Activated CD8-positive, alpha-beta memory T cell treated with anti-CD3 and anti-CD28 coated beads, Interleukin-2, amount 10 ng/mL, durations not matched to agents 7 days and 5 days (primary cell): ENCODE measurements at regions not wholly inside any gene's neighbourhood (a gene's known extent, or its start where the extent isn't known, plus 50 kb on each side); places are given as distances from the start of the nearest gene placed in this dataset.

ENCODE experiments used
- ATAC-seq: fragments of 150-1000 bp; cut with Tn5 transposase; one replicate; pipeline ENCODE4 v1.10.0; 2021; ENCODE audit warnings: moderate library complexity
- CTCF ChIA-PET: fragments of 350-600 bp; sonication (Branson Sonifier 250); formaldehyde crosslinking; loops from one replicate; lab custom pipeline; 2021; ENCODE audit warnings: antibody characterized with exemption; lab: Charles Lee
- DNase-seq: peaks from one replicate; pipeline ENCODE4 v3.0.0-alpha.2; 2020
- H3K27ac Mint-ChIP-seq: one replicate; pipeline ENCODE4 v1.8.0; 2021; ENCODE audit warnings: mild to moderate bottlenecking, mixed read lengths
- H3K27me3 Mint-ChIP-seq: one replicate; pipeline ENCODE4 v1.8.0; 2021; ENCODE audit warnings: mixed read lengths
- H3K36me3 Mint-ChIP-seq: one replicate; pipeline ENCODE4 v1.8.0; 2021; ENCODE audit warnings: mild to moderate bottlenecking, mixed read lengths
- H3K4me1 Mint-ChIP-seq: one replicate; pipeline ENCODE4 v1.8.0; 2021; ENCODE audit warnings: mixed read lengths
- H3K4me3 Mint-ChIP-seq: one replicate; pipeline ENCODE4 v1.8.0; 2021; ENCODE audit warnings: mild to moderate bottlenecking, moderate library complexity, mixed read lengths
- H3K9me3 Mint-ChIP-seq: one replicate; pipeline ENCODE4 v1.8.0; 2022; ENCODE audit warnings: low read depth, mixed read lengths

DNA sequence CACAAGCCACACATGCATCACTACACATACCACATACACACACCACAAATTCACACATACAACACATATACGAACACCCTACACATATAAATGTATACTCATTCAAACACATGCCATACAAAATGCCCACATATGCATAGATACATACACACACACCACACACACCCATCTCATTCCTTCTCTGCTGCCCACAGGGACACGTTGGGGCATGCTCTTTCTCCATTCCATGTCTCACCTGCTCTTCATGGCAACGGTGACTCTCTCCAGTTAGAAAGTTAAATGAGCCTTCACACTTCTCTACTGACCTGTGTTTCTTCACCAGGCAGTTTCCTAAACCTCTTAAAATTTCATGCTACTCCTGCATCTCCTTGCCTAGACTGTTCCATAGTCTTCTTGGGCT, 1194.8 kb downstream of the BCL11B start:
- ATAC-seq (no peak), DNase-seq (no peak)
- H3K27me3 Mint-ChIP-seq = no peaks in the 10 kb centered on the region
- H3K4me3 Mint-ChIP-seq = no peak overlapping the region
- CTCF ChIA-PET = no interaction called here
- H3K27ac Mint-ChIP-seq = peak overlapping the region; percentile 2
- H3K36me3 Mint-ChIP-seq = no peaks in the 10 kb centered on the region
- peaks cover 4% of the 10 kb centered on the region for H3K9me3 Mint-ChIP-seq
- H3K4me1 Mint-ChIP-seq = no peaks in the 10 kb centered on the region

DNA sequence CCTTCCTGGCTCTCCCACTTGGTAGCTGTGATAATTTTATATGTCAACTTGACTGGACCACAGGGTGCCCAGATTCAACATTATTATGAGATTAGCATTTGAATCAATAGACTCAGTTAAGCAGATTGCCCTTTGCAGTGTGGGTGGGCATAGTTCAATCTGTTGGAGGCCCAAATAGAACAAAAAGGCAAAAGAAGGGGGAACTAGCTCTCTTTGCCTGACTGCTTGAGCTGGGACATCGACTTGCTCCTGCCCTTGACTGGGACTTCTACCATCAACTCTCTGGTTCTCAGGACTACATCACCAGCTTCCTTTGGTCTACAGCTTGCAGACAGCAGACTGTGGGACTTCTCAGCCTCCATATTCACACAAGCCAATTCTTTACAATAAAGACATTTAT, 1189.2 kb downstream of the BCL11B start:
- CTCF ChIA-PET = no interaction called here
- H3K4me3 Mint-ChIP-seq = no peak overlapping the region
- DNase-seq = no peak
- no peaks in the 10 kb centered on the region for H3K4me1 Mint-ChIP-seq
- no peak overlapping the region for H3K27ac Mint-ChIP-seq
- peaks cover 7% of the 10 kb centered on the region for H3K36me3 Mint-ChIP-seq
- peaks cover 2% of the 10 kb centered on the region for H3K27me3 Mint-ChIP-seq
- no peak for ATAC-seq
- H3K9me3 Mint-ChIP-seq = peaks cover 2% of the 10 kb centered on the region

DNA sequence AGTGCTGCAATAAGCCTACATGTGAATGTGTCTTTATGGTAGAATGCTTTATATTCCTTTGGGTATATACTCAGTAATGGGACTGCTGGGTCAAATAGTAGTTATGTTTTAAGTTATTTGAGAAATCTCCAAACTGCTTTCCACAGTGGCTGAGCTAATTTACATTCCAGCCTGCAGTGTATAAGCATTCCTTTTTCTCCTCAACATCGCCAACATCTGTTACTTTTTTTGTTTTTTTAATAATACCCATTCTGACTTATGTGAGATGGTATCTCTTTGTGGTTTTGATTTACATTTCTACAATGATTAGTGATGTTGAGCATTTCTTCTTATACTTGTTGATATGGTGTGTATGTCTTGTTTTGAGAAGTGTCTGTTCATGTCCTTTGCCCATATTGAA, 1186.2 kb downstream of the BCL11B start:
- DNase-seq (no peak), ATAC-seq (no peak)
- Mint-ChIP-seq H3K36me3 (peaks cover 7% of the 10 kb centered on the region), H3K4me3 (no peak overlapping the region), H3K27me3 (peaks cover 2% of the 10 kb centered on the region), H3K4me1 (no peaks in the 10 kb centered on the region), H3K27ac (no peak overlapping the region), H3K9me3 (peaks cover 3% of the 10 kb centered on the region)
- CTCF ChIA-PET = no interaction called here

DNA sequence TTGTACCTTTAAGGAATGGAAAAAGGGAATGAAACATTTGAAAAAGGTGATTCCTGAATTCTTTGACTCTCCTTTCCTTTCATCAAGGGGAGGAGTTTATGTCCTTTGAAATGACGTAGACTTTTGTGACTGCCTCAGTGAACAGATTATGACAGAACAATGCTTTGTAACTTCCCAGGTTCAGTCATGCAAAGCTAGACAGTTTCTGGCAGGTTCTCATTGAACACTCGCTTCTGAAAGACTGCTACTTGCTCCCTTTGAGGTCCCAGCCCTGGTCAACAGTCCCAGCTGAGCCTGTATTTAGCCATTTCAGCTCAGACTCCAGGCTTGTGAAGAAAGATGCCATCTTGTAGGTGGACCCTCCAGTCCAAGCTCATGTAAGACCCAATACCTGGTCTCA, 1178.9 kb downstream of the BCL11B start:
- Mint-ChIP-seq H3K4me3 (no peak overlapping the region), H3K36me3 (peaks cover 2% of the 10 kb centered on the region), H3K9me3 (peaks cover 2% of the 10 kb centered on the region), H3K4me1 (peaks cover 6% of the 10 kb centered on the region), H3K27me3 (peaks cover 6% of the 10 kb centered on the region), H3K27ac (no peak overlapping the region)
- ATAC-seq (no peak), DNase-seq (no peak)
- CTCF ChIA-PET = no interaction called here

DNA sequence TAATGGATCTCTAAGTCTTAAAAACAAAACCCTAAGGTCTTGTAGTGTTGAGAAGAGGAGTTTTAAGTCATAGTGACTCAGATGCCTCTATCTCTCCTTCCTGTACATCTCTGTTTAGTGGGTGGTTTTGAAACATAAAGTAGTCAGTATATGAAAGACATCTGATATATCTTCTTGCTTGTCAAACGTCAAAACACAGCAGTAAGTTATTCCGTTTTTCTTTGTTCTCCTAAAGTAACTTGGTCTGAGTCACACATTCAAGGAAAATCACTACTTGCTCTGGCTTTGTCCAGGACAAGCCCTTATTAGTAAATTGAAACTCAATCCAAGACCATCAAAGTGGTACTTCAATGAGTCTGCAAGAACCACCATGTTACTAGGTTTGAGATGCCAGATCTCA, 1172.5 kb downstream of the BCL11B start:
- peaks cover 12% of the 10 kb centered on the region for H3K4me1 Mint-ChIP-seq
- no peak overlapping the region for H3K4me3 Mint-ChIP-seq
- CTCF ChIA-PET = no interaction called here
- H3K36me3 Mint-ChIP-seq = peaks cover 6% of the 10 kb centered on the region
- ATAC-seq = peak; percentile 20
- no peak overlapping the region for H3K27ac Mint-ChIP-seq
- H3K9me3 Mint-ChIP-seq = peaks cover 2% of the 10 kb centered on the region
- H3K27me3 Mint-ChIP-seq = no peaks in the 10 kb centered on the region
- no peak for DNase-seq

DNA sequence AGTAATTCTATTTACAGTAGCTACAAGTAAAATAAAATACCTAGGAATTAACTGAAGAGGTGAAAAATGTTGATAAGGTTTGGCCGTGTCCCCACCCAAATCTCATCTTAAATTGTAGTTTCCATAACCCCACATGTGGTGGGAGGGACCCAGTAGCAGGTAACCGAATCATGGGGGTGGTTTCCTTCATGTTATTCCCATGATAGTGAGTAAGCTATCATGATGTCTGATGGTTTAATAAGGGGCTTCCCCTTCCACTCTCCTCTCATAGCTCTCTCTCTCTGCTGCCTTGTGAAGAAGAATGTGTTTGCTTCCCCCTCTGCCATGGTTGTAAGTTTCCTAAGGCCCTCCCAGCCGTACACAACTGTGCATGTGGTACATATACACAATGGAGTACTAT, 1170.7 kb downstream of the BCL11B start:
- peaks cover 6% of the 10 kb centered on the region for H3K36me3 Mint-ChIP-seq
- peaks cover 2% of the 10 kb centered on the region for H3K9me3 Mint-ChIP-seq
- no peaks in the 10 kb centered on the region for H3K27me3 Mint-ChIP-seq
- no peak for DNase-seq
- H3K27ac Mint-ChIP-seq = no peak overlapping the region
- no peak for ATAC-seq
- no peak overlapping the region for H3K4me3 Mint-ChIP-seq
- CTCF ChIA-PET = no interaction called here
- peaks cover 12% of the 10 kb centered on the region for H3K4me1 Mint-ChIP-seq

DNA sequence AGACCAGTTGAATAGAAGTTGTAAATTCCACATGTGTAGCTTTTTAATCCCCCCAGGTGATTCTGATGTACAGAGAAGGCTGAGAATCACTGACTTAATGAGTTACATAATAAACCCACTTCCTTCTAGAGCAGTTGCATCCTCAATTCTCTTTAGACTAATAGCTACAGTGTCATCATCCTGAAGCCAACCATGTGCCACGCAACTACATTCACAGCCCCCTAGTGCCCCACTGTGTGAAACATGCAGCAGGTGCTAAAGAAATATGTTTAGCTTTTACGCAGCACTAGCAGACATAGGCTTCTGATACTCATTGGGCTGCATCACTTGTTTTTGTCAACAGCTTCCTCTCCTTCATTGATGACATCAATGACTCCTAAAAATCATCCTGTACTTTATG, 1168.3 kb downstream of the BCL11B start:
- DNase-seq (no peak), ATAC-seq (no peak)
- Mint-ChIP-seq H3K27me3 (no peaks in the 10 kb centered on the region), H3K9me3 (peaks cover 2% of the 10 kb centered on the region), H3K27ac (no peak overlapping the region), H3K4me1 (peaks cover 12% of the 10 kb centered on the region), H3K36me3 (peaks cover 6% of the 10 kb centered on the region), H3K4me3 (no peak overlapping the region)
- CTCF ChIA-PET = no interaction called here

DNA sequence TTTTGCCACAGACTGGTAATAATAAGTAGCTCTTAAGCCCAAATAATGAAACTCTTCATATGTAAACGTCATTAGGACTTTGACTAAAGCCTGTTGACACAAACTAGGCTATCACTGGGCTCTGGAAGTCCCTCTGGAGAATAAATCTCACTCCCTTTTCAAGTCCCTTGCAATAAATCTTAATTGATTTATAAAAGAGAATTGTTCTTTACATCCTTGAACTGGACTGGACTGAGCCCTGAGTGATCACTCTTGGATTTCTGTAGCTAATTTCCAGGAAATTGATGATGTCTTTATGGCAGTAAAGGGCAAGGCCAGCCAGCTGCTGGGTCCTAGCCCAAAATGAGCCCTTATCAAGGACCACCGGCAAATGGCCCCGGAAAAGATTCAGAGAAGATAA, 1162.7 kb downstream of the BCL11B start:
- ATAC-seq = no peak
- CTCF ChIA-PET = no interaction called here
- no peaks in the 10 kb centered on the region for H3K4me1 Mint-ChIP-seq
- no peak for DNase-seq
- H3K9me3 Mint-ChIP-seq = no peaks in the 10 kb centered on the region
- no peaks in the 10 kb centered on the region for H3K36me3 Mint-ChIP-seq
- H3K27ac Mint-ChIP-seq = no peak overlapping the region
- no peak overlapping the region for H3K4me3 Mint-ChIP-seq
- H3K27me3 Mint-ChIP-seq = no peaks in the 10 kb centered on the region

DNA sequence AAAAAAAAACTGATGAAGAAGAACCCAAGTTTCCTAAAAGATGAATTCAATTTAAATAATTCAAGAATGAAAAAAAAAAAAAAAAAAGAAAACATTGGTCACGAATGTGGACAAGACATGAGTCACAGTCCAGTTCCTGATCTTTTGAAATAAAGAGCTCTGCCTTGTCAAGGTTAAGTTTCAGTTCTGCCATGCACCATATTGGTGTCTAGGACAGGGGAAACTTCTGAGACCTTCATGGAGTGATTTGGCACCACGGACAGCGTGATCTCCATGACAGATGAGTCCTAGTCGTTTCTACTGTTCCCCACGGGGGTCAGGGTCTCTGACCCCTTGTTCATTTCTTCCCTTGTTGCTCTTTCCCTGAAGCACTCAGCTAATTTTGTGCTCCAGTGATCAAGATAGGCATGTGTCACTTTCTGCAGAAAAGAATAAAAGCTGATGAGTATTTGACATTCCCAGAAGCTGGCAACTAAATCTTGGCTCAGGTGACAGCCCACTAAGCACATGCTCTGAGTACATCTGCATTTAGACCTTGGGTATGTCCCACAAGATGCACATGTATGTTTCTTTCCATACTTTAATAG, 1159.7 kb downstream of the BCL11B start:
- DNase-seq (no peak), ATAC-seq (no peak)
- Mint-ChIP-seq H3K27me3 (no peaks in the 10 kb centered on the region), H3K9me3 (no peaks in the 10 kb centered on the region), H3K4me3 (no peak overlapping the region), H3K27ac (no peak overlapping the region), H3K36me3 (no peaks in the 10 kb centered on the region), H3K4me1 (no peaks in the 10 kb centered on the region)
- CTCF ChIA-PET = interaction anchor here (0.7 kb wide), 2 partner anchors 345 to 477 kb away, joined by 3 to 4 read pairs; no protein-coding TSS in a partner anchor

DNA sequence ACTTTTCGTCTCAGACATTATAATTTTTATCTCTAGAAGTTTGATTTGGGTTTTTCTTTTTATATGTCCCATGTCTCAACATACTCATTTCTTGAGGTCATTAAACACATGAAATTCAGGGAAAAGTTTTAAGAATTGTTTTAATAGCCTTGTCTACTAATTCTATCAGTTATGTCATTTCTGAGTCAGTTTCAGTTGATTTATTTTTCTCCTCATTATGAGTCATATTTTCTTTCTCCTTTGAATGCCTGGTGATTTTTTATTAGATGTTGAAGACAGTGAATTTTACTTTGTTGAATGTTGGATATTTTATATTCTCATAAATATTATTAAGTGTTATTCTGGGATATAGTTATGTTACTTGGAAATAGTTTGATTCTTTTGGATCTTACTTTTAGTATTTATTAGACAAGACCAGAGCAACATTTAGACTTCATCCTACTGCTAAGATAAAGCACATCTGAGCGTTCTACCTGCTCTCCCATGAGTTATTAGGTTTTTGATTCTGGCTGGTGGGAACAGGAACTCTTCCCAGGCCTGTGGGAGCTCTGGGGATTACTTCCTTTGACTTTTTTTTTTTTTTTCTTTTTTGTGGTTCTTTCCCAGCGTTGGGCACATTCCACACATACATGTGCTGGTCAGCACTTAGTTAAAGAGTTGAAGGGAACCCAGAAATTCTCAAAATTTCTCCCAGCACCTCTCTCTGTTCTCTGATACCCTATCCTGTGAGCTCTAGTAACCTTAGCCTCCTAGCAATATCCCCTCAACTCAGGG, 1157.7 kb downstream of the BCL11B start:
- CTCF ChIA-PET = no interaction called here
- DNase-seq = no peak
- H3K36me3 Mint-ChIP-seq = no peaks in the 10 kb centered on the region
- H3K27ac Mint-ChIP-seq = no peak overlapping the region
- no peak overlapping the region for H3K4me3 Mint-ChIP-seq
- no peak for ATAC-seq
- no peaks in the 10 kb centered on the region for H3K27me3 Mint-ChIP-seq
- H3K9me3 Mint-ChIP-seq = no peaks in the 10 kb centered on the region
- no peaks in the 10 kb centered on the region for H3K4me1 Mint-ChIP-seq

DNA sequence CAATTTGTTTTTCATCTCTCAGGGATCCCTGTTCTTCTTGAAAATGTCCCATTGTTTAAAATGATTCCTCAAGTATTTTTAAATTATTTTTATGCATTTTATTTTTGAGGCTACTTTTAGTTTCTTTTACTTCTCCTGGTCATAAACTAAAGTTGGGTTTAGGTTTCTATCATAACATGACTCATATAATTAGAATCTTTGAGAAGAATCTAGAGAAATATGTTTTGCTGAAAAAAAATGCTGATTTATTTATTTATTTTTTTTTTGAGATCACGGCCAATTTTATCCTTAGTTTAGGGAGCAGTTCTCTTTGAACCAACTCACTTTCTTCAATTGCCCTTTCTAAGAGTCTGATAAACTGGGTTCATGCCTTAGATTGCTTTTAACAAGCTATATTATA, 1157.1 kb downstream of the BCL11B start:
- Mint-ChIP-seq H3K36me3 (no peaks in the 10 kb centered on the region), H3K4me3 (no peak overlapping the region), H3K4me1 (no peaks in the 10 kb centered on the region), H3K27ac (no peak overlapping the region), H3K9me3 (no peaks in the 10 kb centered on the region), H3K27me3 (no peaks in the 10 kb centered on the region)
- no peak for DNase-seq
- ATAC-seq = no peak
- CTCF ChIA-PET = interaction anchor here (0.7 to 1.0 kb wide), 2 partner anchors 103 to 1153 kb away, joined by 3 to 4 read pairs; no protein-coding TSS in a partner anchor

DNA sequence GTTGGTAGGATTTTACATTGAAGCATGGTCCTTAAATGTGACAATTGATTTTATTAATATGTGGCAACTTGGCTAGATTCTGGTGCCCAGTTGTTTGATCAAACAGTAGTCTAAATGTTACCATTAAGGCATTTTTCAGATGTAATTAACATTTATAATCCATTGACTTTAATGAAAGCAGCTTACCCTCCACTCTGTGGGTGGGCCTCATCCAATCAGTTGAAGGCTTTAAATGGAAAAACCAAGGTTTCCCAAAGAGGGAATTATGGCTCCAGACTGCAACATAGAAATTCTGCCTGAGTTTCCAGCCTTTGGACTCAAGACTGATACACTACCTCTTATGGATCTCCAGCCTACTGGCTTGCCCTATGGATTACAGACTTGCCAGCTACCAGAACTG, 1153.2 kb downstream of the BCL11B start:
- Mint-ChIP-seq H3K4me3 (no peak overlapping the region), H3K27me3 (no peaks in the 10 kb centered on the region), H3K9me3 (peaks cover 3% of the 10 kb centered on the region), H3K27ac (no peak overlapping the region), H3K4me1 (peaks cover 23% of the 10 kb centered on the region), H3K36me3 (peaks cover 9% of the 10 kb centered on the region)
- ATAC-seq (no peak), DNase-seq (no peak)
- CTCF ChIA-PET = no interaction called here

DNA sequence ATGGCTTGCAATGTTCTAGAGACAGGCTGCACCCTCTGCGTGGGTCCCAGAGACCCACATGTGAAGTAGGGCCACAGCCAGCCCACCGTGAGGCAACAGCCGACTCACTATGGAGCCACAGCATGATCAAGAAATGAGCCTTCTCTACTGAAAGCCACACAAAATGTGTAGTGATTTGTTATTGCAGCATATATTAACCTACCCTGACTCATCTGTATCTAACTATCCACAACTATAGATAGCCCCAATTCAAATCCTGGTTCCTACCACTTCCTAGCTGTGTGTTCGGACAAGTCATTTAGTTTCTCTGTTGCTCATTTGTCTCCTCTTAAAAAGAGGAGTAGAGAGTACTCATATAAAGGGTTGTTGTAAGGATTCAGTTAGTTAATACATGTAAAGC, 1152.3 kb downstream of the BCL11B start:
- H3K36me3 Mint-ChIP-seq = peaks cover 9% of the 10 kb centered on the region
- H3K27ac Mint-ChIP-seq = no peak overlapping the region
- CTCF ChIA-PET = interaction anchor here (1.4 kb wide), 1 partner anchor 141 kb away, joined by 3 read pairs; no protein-coding TSS in a partner anchor
- peaks cover 3% of the 10 kb centered on the region for H3K9me3 Mint-ChIP-seq
- DNase-seq (no peak), ATAC-seq (no peak)
- H3K4me3 Mint-ChIP-seq = no peak overlapping the region
- peaks cover 23% of the 10 kb centered on the region for H3K4me1 Mint-ChIP-seq
- no peaks in the 10 kb centered on the region for H3K27me3 Mint-ChIP-seq

DNA sequence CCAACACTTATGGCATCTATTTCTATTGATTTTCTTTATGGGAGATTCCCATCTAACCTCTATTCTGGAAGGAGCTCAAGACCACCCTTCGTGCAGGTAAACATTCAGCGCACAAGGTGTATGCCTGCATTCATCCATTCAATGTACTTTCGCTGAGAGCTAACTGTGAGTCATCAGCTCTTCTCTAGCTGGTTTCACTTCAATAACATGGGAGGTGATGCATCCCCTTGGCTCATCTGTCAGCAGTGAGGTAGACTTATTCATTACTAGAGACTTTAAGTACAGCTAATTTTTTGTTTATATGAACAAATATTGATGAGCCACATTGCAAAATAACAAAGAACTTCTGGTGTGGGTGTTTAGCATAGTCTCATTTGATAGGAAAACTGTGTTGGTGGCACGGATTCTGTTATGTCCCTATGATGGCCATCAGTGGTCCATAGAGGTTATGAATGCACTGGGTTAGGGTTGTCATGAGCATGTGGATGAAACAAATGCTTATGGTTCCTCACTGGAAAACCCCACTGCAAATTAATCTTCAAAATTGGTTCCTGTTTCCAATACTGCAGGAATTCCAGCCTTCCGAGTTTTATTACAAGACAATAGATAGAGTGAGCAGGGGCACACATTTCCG, 1151.0 kb downstream of the BCL11B start:
- Mint-ChIP-seq H3K4me1 (peaks cover 23% of the 10 kb centered on the region), H3K4me3 (no peak overlapping the region), H3K9me3 (peaks cover 3% of the 10 kb centered on the region), H3K27me3 (no peaks in the 10 kb centered on the region), H3K36me3 (peaks cover 14% of the 10 kb centered on the region), H3K27ac (no peak overlapping the region)
- CTCF ChIA-PET = interaction anchor here (1.4 kb wide), 1 partner anchor 143 kb away, joined by 3 read pairs; no protein-coding TSS in a partner anchor
- no peak for DNase-seq
- peak; percentile 53 for ATAC-seq
